ENCODE measurements at regions not wholly inside any gene's neighbourhood (a gene's known extent, or its start where the extent isn't known, plus 50 kb on each side); places are given as distances from the start of the nearest gene placed in this dataset.

GRCh38 chr2:33735096-33735495 is 136.0 kb upstream of the FAM98A start:
- Histone ChIP-seq H3K9me3 (ENCODE audit: control insufficient read depth, insufficient read depth, low read depth, low read length) (no peaks in the 10 kb centered on the region), H3K36me3 (ENCODE audit: control insufficient read depth in 2 of 2, insufficient read depth in 1 of 2, low read length in 2 of 2) (no peaks in the 10 kb centered on the region), H3K4me1 (ENCODE audit: control insufficient read depth, insufficient read depth, low read length) (no peaks in the 10 kb centered on the region), H3K4me3 (ENCODE audit: low read depth, low read length) (no peak overlapping the region), H3K27ac (ENCODE audit: extremely low read depth, low read depth, low read length) (no peak overlapping the region)
- CTCF ChIA-PET = no interaction called here
- TF ChIP-seq ZNF501 (tag by site-specific recombination; IDR thresholded peaks at IDR 0.05) (no peak), ZNF221 (tag by site-specific recombination; IDR thresholded peaks at IDR 0.05; ENCODE audit: borderline replicate concordance) (no peak), ZNF518A (tag by site-specific recombination; conservative IDR thresholded peaks at IDR 0.05; ENCODE audit: low read depth) (no peak), ZNF658 (tag by site-specific recombination; IDR thresholded peaks at IDR 0.05) (no peak), ZSCAN16 (tag by site-specific recombination; IDR thresholded peaks at IDR 0.05) (no peak), ZNF76 (tag by site-specific recombination; IDR thresholded peaks at IDR 0.05; ENCODE audit: borderline replicate concordance, low read depth) (no peak), ZNF157 (tag by site-specific recombination; IDR thresholded peaks at IDR 0.05) (no peak), ZNF16 (tag by site-specific recombination; IDR thresholded peaks at IDR 0.05; ENCODE audit: low read depth) (no peak), ZNF560 (tag by site-specific recombination; IDR thresholded peaks at IDR 0.05; ENCODE audit: borderline replicate concordance) (no peak), ZNF214 (tag by site-specific recombination; IDR thresholded peaks at IDR 0.05; ENCODE audit: borderline replicate concordance) (no peak), ZNF555 (tag by site-specific recombination; conservative IDR thresholded peaks at IDR 0.05) (no peak), ZNF10 (tag by site-specific recombination; IDR thresholded peaks at IDR 0.05) (no peak), ZNF621 (tag by site-specific recombination; IDR thresholded peaks at IDR 0.05) (no peak), ZNF133 (tag by site-specific recombination; IDR thresholded peaks at IDR 0.05) (no peak)
- TF ChIP-seq, protein P1, sequence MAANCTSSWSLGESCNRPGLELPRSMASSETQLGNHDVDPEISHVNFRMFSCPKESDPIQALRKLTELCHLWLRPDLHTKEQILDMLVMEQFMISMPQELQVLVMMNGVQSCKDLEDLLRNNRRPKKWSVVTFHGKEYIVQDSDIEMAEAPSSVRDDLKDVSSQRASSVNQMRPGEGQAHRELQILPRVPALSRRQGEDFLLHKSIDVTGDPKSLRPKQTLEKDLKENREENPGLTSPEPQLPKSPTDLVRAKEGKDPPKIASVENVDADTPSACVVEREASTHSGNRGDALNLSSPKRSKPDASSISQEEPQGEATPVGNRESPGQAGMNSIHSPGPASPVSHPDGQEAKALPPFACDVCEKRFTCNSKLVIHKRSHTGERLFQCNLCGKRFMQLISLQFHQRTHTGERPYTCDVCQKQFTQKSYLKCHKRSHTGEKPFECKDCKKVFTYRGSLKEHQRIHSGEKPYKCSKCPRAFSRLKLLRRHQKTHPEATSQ (tag by site-specific recombination; IDR thresholded peaks at IDR 0.05) = no peak
- TF ChIP-seq, protein P2, sequence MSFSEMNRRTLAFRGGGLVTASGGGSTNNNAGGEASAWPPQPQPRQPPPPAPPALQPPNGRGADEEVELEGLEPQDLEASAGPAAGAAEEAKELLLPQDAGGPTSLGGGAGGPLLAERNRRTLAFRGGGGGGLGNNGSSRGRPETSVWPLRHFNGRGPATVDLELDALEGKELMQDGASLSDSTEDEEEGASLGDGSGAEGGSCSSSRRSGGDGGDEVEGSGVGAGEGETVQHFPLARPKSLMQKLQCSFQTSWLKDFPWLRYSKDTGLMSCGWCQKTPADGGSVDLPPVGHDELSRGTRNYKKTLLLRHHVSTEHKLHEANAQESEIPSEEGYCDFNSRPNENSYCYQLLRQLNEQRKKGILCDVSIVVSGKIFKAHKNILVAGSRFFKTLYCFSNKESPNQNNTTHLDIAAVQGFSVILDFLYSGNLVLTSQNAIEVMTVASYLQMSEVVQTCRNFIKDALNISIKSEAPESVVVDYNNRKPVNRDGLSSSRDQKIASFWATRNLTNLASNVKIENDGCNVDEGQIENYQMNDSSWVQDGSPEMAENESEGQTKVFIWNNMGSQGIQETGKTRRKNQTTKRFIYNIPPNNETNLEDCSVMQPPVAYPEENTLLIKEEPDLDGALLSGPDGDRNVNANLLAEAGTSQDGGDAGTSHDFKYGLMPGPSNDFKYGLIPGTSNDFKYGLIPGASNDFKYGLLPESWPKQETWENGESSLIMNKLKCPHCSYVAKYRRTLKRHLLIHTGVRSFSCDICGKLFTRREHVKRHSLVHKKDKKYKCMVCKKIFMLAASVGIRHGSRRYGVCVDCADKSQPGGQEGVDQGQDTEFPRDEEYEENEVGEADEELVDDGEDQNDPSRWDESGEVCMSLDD (tag by site-specific recombination; IDR thresholded peaks at IDR 0.05) = no peak
- TF ChIP-seq, protein P3, sequence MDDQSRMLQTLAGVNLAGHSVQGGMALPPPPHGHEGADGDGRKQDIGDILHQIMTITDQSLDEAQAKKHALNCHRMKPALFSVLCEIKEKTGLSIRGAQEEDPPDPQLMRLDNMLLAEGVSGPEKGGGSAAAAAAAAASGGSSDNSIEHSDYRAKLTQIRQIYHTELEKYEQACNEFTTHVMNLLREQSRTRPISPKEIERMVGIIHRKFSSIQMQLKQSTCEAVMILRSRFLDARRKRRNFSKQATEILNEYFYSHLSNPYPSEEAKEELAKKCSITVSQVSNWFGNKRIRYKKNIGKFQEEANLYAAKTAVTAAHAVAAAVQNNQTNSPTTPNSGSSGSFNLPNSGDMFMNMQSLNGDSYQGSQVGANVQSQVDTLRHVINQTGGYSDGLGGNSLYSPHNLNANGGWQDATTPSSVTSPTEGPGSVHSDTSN (CRISPR knock-in tag; IDR thresholded peaks at IDR 0.05) = no peak
- POLR2A ChIA-PET = no interaction called here

All from HEK293 (cell line).